Activated naive CD8-positive, alpha-beta T cell treated with anti-CD3 and anti-CD28 coated beads, Interleukin-2, amount 10 ng/mL, durations not matched to agents 7 days and 5 days (primary cell): ENCODE measurements at regions not wholly inside any gene's neighbourhood (a gene's known extent, or its start where the extent isn't known, plus 50 kb on each side); places are given as distances from the start of the nearest gene placed in this dataset.

ENCODE experiments used
- ATAC-seq: fragments of 150-1000 bp; cut with Tn5 transposase; one replicate; pipeline ENCODE4 v1.10.0; 2021; ENCODE audit warnings: low read depth, moderate library complexity
- POLR2A ChIA-PET: fragments of 350-600 bp; sonication (Branson Sonifier 250); formaldehyde crosslinking; loops from one replicate; lab custom pipeline; 2021; ENCODE audit warnings: antibody characterized with exemption; lab: Charles Lee
- DNase-seq: peaks from one replicate; pipeline ENCODE4 v3.0.0; 2021
- H3K27ac Mint-ChIP-seq: one replicate; pipeline ENCODE4 v1.8.0; 2022; ENCODE audit warnings: mild to moderate bottlenecking, mixed read lengths
- H3K27me3 Mint-ChIP-seq: one replicate; pipeline ENCODE4 v1.8.0; 2022; ENCODE audit warnings: mild to moderate bottlenecking, moderate library complexity, mixed read lengths
- H3K36me3 Mint-ChIP-seq: one replicate; pipeline ENCODE4 v1.8.0; 2021; ENCODE audit warnings: mild to moderate bottlenecking, mixed read lengths
- H3K4me1 Mint-ChIP-seq: one replicate; pipeline ENCODE4 v1.8.0; 2021; ENCODE audit warnings: mixed read lengths
- H3K4me3 Mint-ChIP-seq: one replicate; pipeline ENCODE4 v1.8.0; 2022; ENCODE audit warnings: mild to moderate bottlenecking, moderate library complexity, mixed read lengths
- H3K9me3 Mint-ChIP-seq: one replicate; pipeline ENCODE4 v1.8.0; 2021; ENCODE audit warnings: mixed read lengths

DNA sequence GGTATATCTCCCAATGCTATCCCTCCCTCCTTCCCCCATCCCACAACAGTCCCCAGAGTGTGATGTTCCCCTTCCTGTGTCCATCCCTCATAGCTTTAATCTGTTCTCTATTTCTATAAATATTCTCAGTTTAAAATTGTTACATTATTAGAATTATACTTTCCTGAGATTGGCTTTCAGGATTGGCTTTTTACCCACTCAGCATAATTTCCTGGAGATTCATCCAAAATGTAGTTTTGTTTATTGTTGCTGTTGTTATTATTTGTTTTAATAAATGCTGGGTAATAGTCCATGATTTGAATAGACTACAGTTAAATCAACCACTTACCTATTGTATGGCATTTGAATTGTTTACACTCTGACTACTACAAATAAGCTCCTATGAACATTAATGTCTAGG is 936.4 kb downstream of the FAT4 start:
- ATAC-seq (no peak), DNase-seq (no peak)
- Mint-ChIP-seq H3K27me3 (no peaks in the 10 kb centered on the region), H3K4me1 (no peaks in the 10 kb centered on the region), H3K36me3 (no peaks in the 10 kb centered on the region), H3K9me3 (peaks cover 1% of the 10 kb centered on the region), H3K27ac (no peak overlapping the region), H3K4me3 (no peak overlapping the region)
- POLR2A ChIA-PET: no interaction called here

DNA sequence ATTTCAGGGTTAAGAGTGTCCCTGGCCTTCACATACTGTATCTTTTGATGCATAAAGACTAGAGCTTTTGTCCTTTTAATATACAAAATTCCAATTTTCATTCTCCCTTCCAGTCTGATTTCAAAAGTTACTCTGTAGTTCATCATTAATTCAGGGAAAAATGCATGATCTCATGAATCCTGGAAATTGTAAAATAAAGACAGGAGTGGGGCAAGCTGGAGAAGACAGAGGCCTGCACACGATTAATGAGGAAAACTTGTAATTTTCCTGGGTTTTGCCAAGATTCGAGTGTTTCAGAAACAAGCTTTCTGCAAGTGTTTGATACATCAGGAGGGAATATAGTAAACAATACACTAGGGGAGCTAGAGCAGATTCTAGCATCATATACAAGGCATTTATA is 947.9 kb downstream of the FAT4 start:
- Mint-ChIP-seq H3K4me3 (no peak overlapping the region), H3K27ac (no peak overlapping the region), H3K9me3 (no peaks in the 10 kb centered on the region), H3K27me3 (no peaks in the 10 kb centered on the region), H3K4me1 (no peaks in the 10 kb centered on the region), H3K36me3 (no peaks in the 10 kb centered on the region)
- ATAC-seq (no peak), DNase-seq (no peak)
- POLR2A ChIA-PET: no interaction called here

DNA sequence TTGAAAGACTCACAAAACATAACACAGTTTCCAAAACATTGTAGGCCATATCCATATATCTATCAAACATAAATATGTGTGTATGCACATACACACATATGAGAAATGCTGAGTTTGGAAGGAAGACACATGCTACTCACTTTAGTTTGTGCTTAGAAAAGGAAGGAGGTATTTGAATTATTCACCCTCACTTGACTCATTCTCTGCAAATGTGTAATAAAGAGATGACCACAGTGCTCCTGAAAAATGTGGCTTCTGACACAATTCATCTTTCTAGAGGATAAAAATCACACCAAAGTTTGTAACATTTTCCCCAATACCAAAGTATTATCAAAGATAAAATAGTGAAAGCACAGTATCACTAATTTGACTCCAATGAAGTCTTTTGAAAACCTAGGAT is 950.1 kb downstream of the FAT4 start:
- Mint-ChIP-seq H3K4me1 (no peaks in the 10 kb centered on the region), H3K27ac (no peak overlapping the region)

DNA sequence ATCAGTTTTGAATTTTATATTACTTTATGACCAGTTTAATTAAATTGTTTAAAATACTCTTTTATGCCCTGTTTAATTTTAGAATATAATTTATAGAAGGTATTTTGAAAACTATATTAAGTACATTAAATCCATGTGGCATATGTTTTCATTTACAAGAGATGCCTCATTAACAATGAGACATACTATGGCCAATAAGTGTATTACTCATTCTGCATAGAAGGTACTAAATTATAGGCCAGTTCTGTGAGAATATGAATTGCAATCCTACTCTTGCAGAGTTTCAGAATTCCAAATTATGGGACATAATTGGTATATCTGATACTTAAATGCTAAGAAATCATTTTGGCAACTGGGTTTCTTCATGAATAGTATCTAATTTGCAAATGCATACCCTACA is 951.1 kb downstream of the FAT4 start:
- no peaks in the 10 kb centered on the region for H3K4me1 Mint-ChIP-seq
- POLR2A ChIA-PET: no interaction called here
- H3K4me3 Mint-ChIP-seq: no peak overlapping the region
- no peak overlapping the region for H3K27ac Mint-ChIP-seq
- peaks cover 2% of the 10 kb centered on the region for H3K9me3 Mint-ChIP-seq
- DNase-seq (no peak), ATAC-seq (no peak)
- H3K27me3 Mint-ChIP-seq: no peaks in the 10 kb centered on the region
- H3K36me3 Mint-ChIP-seq: no peaks in the 10 kb centered on the region

More for the DNA sequence above, 950.1 kb downstream of the FAT4 start:
- Mint-ChIP-seq H3K27me3 (no peaks in the 10 kb centered on the region), H3K4me3 (no peak overlapping the region), H3K9me3 (no peaks in the 10 kb centered on the region), H3K36me3 (no peaks in the 10 kb centered on the region)
- ATAC-seq (no peak), DNase-seq (no peak)
- POLR2A ChIA-PET: no interaction called here

DNA sequence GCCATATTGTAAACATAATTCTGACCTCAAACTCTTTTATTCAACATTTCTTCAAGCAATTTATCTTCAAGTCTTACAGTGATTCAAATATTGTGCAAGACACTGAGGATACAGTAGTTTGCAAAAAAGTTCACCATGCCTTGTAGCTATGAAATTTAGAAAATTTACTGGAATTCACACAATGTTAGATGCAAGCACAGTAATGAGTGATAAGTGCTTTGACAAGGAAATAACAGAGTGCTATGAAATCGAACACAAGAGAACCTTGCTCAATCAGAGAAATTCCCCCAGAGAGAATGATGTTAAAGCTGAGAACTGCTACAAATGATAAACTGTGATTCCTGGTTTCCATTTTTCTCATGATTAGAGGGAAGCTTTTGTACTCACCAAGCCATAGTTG is 952.9 kb downstream of the FAT4 start:
- Mint-ChIP-seq H3K36me3 (no peaks in the 10 kb centered on the region), H3K27me3 (no peaks in the 10 kb centered on the region), H3K27ac (no peak overlapping the region), H3K4me1 (no peaks in the 10 kb centered on the region), H3K4me3 (no peak overlapping the region), H3K9me3 (peaks cover 2% of the 10 kb centered on the region)
- ATAC-seq (no peak), DNase-seq (no peak)
- POLR2A ChIA-PET: no interaction called here

DNA sequence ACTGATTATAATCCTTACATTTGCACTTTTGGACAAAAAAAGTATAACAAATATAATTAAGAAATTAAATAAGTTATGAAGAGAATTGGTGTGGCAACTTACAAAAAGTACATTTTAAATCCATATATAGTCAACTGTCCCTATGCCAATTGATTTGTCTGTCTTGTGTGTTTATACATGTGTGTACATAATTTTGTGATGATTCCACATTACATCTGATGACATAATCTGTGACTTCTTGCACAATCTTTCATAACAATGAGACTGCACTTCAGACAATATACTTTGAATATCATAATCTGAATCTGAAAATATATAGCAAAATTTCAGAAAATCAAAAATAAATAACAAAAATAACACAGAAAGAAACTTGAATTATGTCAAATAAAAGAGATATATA is 953.4 kb downstream of the FAT4 start:
- no peak overlapping the region for H3K4me3 Mint-ChIP-seq
- POLR2A ChIA-PET: no interaction called here
- H3K27me3 Mint-ChIP-seq: no peaks in the 10 kb centered on the region
- peaks cover 2% of the 10 kb centered on the region for H3K9me3 Mint-ChIP-seq
- no peaks in the 10 kb centered on the region for H3K4me1 Mint-ChIP-seq
- DNase-seq (no peak), ATAC-seq (no peak)
- no peaks in the 10 kb centered on the region for H3K36me3 Mint-ChIP-seq
- no peak overlapping the region for H3K27ac Mint-ChIP-seq

DNA sequence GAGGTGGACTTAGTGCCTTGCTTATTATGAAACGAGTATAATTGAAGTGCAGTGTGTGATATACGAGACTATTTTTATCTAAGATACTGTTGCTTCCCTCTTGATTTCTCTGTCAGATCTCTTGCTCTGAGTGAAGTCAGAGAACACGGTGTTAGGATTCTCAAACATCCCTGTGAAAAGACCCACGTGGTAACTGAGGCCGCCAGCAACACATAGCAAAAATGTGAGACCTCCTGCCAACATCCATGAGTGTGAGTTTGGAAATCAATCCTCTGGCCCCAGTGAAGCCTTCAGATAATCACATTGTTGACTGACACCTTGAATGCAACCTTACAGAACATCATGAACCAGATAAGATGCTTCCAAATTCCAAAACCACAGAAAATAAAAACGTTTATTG is 954.4 kb downstream of the FAT4 start:
- POLR2A ChIA-PET: no interaction called here
- no peak overlapping the region for H3K4me3 Mint-ChIP-seq
- H3K4me1 Mint-ChIP-seq: no peaks in the 10 kb centered on the region
- no peaks in the 10 kb centered on the region for H3K36me3 Mint-ChIP-seq
- H3K9me3 Mint-ChIP-seq: peaks cover 2% of the 10 kb centered on the region
- no peak for DNase-seq
- no peaks in the 10 kb centered on the region for H3K27me3 Mint-ChIP-seq
- ATAC-seq: no peak
- H3K27ac Mint-ChIP-seq: no peak overlapping the region

DNA sequence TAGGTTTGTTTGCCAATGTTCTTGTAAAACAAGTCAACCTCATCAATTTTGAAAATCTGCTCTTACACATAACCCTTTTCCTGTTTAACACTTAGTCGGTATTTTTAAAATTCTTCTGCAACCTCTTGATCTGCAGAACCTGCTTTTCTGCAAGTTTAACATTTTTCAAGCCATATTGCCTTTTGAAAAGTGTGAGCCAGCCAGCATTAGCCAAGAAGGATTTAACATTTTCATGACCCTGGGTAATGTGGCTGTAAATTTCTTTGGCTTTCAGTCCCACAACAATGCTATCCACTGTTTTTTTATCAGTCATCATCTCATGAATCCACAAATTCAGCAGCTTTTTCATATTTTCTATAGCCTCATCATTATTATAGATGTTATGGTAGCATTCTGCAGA is 956.5 kb downstream of the FAT4 start:
- H3K36me3 Mint-ChIP-seq: no peaks in the 10 kb centered on the region
- no peaks in the 10 kb centered on the region for H3K4me1 Mint-ChIP-seq
- H3K27me3 Mint-ChIP-seq: no peaks in the 10 kb centered on the region
- no peak overlapping the region for H3K4me3 Mint-ChIP-seq
- POLR2A ChIA-PET: interaction anchor here (0.6 kb wide), 1 partner anchor 1694 kb away, joined by 3 read pairs; the partner anchor contains the start of genes ABHD18 and MFSD8
- no peak overlapping the region for H3K27ac Mint-ChIP-seq
- DNase-seq (no peak), ATAC-seq (no peak)
- peaks cover 2% of the 10 kb centered on the region for H3K9me3 Mint-ChIP-seq

DNA sequence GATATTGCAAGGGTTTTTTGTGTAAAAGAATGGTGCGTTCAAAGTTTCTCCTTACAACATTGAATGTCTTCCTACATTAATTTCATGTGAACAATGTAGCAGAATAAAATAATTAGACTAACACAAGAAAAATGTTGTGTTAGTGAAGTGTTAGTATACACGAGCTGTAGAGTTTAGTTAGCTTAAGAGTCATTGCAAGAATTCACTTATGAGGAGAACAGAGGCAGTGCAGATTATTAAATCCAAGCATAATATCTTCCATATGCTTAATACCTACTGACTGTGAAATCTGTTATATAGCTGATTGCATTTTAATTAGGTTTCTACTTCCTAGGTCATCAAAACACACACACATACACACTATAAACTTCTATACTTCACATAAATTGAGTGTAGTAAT is 959.0 kb downstream of the FAT4 start:
- Mint-ChIP-seq H3K36me3 (no peaks in the 10 kb centered on the region), H3K9me3 (peaks cover 2% of the 10 kb centered on the region), H3K4me3 (no peak overlapping the region), H3K4me1 (no peaks in the 10 kb centered on the region), H3K27me3 (no peaks in the 10 kb centered on the region), H3K27ac (no peak overlapping the region)
- DNase-seq: no peak
- POLR2A ChIA-PET: no interaction called here
- no peak for ATAC-seq

DNA sequence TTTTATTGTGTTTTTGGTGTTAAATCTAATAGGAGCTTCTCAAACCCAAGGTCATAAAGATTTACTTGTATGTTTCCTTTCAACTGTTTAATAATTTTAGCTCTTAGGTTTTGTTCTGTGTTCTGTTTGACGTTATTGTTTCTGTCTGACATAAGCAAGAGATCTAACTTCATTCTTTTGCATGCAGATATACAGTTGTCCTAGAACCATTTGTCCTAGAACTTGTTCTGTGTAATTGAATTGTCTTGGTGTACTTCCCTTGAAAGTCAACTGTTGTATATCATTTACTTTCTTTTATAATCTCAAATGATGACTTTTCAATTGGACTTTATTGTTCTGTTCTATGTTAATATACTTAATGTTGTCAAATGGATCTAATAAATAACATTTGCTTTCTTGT is 977.1 kb downstream of the FAT4 start:
- H3K4me3 Mint-ChIP-seq: no peak overlapping the region

DNA sequence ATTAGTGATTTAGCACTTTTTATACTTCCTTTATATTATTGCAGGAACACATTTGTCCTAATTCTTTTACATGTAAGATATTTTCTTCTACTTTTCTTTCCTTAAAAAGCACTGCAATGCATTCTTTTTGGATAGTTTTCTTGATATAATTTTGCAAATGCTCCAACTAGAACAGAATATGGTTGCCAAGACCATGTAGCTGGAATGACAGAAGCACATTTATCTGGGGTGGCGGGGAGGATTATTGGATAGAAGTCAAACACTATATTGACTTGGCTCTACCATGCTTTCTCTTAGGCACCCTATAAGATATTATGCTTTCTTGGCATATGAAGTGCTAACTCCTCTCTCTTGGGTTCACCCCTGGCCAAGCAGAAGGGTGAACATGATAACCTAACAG is 983.5 kb downstream of the FAT4 start:
- ATAC-seq (no peak), DNase-seq (no peak)
- Mint-ChIP-seq H3K27me3 (no peaks in the 10 kb centered on the region), H3K4me1 (no peaks in the 10 kb centered on the region), H3K27ac (no peak overlapping the region), H3K36me3 (no peaks in the 10 kb centered on the region), H3K4me3 (no peak overlapping the region), H3K9me3 (peaks cover 5% of the 10 kb centered on the region)
- POLR2A ChIA-PET: no interaction called here

More for the DNA sequence above, 977.1 kb downstream of the FAT4 start:
- Mint-ChIP-seq H3K27ac (no peak overlapping the region), H3K9me3 (no peaks in the 10 kb centered on the region), H3K36me3 (no peaks in the 10 kb centered on the region), H3K4me1 (no peaks in the 10 kb centered on the region), H3K27me3 (no peaks in the 10 kb centered on the region)
- DNase-seq: no peak
- POLR2A ChIA-PET: no interaction called here
- no peak for ATAC-seq

DNA sequence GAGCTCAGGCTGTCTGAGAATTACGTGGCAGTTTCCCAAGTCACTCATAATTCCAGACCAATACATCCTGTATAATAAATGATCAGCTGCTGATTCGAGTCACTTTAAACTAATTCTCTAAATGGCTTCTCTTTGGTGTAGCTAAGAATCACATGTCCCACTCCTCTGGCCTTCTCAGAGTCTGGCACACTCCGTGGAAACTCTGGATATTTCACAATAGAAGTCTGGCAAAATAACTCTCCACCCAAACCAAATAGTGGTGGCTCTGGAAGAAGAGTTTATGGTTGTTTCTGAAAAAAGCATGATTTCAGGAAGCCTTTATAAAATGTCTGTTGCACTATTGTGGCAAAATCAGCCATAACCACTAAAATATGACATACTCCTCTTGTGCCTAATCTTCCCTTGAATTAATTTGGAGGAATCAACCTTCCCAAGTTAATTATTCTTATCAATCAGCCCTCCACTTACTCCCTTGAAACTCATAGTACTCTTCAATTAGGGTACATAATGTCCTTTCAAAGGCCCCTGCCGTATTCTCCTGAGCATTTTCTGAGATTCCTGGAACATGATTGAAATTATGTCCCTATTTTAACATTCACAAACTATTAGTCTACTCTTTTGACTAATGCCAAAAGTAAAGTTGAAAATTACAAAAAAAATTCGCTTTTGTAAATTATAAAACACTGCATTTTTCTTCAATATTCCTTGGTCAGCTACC is 991.6 kb downstream of the FAT4 start:
- ATAC-seq: no peak
- no peaks in the 10 kb centered on the region for H3K4me1 Mint-ChIP-seq
- no peak overlapping the region for H3K27ac Mint-ChIP-seq
- H3K27me3 Mint-ChIP-seq: no peaks in the 10 kb centered on the region
- POLR2A ChIA-PET: no interaction called here
- H3K36me3 Mint-ChIP-seq: no peaks in the 10 kb centered on the region
- H3K9me3 Mint-ChIP-seq: peaks cover 5% of the 10 kb centered on the region
- no peak overlapping the region for H3K4me3 Mint-ChIP-seq
- DNase-seq: no peak

DNA sequence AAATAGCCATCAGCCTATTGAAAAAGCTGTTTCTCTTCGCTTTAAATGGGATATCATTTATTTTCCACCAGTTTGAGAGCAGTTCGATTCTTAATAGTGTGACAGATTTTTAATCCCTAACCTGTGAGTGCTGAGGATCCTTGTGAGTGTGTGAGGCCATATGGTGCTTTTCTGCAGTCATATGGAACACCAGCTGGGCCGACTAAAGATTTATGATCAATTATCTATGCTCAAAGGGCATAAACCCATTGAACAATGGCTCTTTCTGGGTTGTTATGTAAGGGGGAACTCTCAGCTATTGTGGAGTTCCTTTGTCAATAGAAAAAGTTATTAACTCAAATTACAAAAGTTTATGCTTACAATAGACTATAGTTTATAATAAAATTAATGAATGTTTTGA is 1003.6 kb downstream of the FAT4 start:
- DNase-seq (no peak), ATAC-seq (no peak)
- no peaks in the 10 kb centered on the region for H3K36me3 Mint-ChIP-seq
- H3K27ac Mint-ChIP-seq: no peak overlapping the region
- POLR2A ChIA-PET: no interaction called here
- H3K4me1 Mint-ChIP-seq: no peaks in the 10 kb centered on the region
- H3K27me3 Mint-ChIP-seq: no peaks in the 10 kb centered on the region
- no peaks in the 10 kb centered on the region for H3K9me3 Mint-ChIP-seq
- H3K4me3 Mint-ChIP-seq: no peak overlapping the region

DNA sequence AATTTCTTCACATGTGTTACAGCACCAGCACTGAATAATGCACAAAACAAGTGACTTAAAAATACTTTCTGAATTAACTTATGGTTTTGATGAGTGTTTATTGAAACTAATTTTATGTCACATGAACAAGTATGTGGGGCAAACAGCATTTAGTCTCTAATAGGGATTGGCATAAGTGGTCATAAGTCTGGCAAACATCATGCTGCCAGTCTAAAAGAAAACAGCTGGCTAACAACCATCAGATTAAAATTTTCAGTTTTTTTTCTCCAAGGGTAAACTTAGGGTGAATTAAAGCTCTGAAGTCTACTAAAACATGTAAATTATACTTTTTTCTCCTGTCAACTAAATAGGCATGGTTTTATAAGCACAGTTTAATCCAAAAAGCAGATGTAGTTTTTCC is 1014.2 kb downstream of the FAT4 start:
- Mint-ChIP-seq H3K4me3 (no peak overlapping the region), H3K36me3 (no peaks in the 10 kb centered on the region), H3K9me3 (peaks cover 3% of the 10 kb centered on the region), H3K4me1 (no peaks in the 10 kb centered on the region), H3K27ac (no peak overlapping the region), H3K27me3 (no peaks in the 10 kb centered on the region)
- POLR2A ChIA-PET: no interaction called here
- ATAC-seq (no peak), DNase-seq (no peak)

DNA sequence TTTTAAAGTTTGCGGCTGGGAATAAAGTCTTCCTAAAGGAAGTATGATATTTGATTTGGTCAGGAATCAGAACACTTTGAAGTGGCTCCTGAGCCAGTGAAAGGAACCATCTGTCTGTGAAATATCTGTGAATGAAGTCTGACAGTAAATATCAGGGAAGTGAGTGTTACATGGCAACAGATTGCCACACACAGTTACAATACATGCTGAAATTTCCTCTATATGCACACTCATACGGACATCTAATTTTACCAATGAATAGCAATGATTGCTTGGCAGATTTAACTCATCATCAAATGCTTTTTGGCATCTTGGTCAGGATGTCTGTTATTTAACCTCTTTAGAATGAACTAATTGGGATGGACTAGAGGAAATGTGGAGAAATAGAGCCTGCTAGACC is 1023.8 kb downstream of the FAT4 start:
- DNase-seq (no peak), ATAC-seq (no peak)
- Mint-ChIP-seq H3K27ac (no peak overlapping the region), H3K36me3 (no peaks in the 10 kb centered on the region), H3K27me3 (no peaks in the 10 kb centered on the region), H3K9me3 (no peaks in the 10 kb centered on the region), H3K4me1 (no peaks in the 10 kb centered on the region), H3K4me3 (no peak overlapping the region)
- POLR2A ChIA-PET: no interaction called here
